GM10266 (cell line): ENCODE measurements at regions not wholly inside any gene's neighbourhood (a gene's known extent, or its start where the extent isn't known, plus 50 kb on each side); places are given as distances from the start of the nearest gene placed in this dataset.

Source experiments
- DNase-seq: peaks from one replicate; pipeline ENCODE4 v3.0.0; 2012; ENCODE audit errors: extremely low spot score
- TF ChIP-seq, protein P1 (sequence below): IDR thresholded peaks from 2 replicates; pipeline ENCODE4 v1.5.1; 2012; ENCODE audit warnings: mild to moderate bottlenecking, low read depth; ENCODE audit not compliant: control insufficient read depth, insufficient read depth; ENCODE audit errors: missing control alignments

DNA sequence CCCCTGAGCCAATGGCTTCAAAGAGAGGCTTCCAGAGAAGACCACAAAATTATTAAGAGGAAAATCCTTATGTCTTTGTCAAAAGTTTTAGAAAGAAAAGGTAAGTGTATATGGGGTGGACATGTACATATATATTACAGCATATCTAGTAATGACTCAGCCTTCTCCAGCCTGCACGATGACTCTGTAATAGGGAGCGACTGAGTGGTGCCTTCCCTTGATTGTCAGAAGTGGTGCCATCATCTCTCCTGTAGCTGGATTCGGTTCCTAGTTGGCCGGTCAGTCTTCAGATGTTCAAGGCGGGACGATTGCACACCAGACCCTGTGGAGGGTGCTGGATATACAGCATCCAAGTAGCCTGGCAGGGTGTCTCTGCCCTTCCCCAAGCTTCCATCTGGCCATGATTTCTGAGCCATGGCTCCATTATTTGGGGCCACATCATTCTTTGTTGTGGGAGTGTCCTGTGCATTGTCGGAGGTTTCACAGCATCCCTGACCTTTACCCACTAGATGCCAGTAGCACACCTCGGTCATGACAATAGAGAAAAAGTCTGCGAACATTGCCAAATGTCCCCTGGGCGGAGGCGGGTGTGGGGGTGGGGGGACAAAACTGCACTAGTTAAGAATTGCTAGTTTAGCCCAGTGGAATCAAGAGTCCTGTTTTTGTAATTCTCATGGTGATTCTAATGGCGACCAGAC is 206.2 kb upstream of the KAZN start:
- TF ChIP-seq, protein P1, sequence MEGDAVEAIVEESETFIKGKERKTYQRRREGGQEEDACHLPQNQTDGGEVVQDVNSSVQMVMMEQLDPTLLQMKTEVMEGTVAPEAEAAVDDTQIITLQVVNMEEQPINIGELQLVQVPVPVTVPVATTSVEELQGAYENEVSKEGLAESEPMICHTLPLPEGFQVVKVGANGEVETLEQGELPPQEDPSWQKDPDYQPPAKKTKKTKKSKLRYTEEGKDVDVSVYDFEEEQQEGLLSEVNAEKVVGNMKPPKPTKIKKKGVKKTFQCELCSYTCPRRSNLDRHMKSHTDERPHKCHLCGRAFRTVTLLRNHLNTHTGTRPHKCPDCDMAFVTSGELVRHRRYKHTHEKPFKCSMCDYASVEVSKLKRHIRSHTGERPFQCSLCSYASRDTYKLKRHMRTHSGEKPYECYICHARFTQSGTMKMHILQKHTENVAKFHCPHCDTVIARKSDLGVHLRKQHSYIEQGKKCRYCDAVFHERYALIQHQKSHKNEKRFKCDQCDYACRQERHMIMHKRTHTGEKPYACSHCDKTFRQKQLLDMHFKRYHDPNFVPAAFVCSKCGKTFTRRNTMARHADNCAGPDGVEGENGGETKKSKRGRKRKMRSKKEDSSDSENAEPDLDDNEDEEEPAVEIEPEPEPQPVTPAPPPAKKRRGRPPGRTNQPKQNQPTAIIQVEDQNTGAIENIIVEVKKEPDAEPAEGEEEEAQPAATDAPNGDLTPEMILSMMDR = no peak
- DNase-seq = no peak

DNA sequence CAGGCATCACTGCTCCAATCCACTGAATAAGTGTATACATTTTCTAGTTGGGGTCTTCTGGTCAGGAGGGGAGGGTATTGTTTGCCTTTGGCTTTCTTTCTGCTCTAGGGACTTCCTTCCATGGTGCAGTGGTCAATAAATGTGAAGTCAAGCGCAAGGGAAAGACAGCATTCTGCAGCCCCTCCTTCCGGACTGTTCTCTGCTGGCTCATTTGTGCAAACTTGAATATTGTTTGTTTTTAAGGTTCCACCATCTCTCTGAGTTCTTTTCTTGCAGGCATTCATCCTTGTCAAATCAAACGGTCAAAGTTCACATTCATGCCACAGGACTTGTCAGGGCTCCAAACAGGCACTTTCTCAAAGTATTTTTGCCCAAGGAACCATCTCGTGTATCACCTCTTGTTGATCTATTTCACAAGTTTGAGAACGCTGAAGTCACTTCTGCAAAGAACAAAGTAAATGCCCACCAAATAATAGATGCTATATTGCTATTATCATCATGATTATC is 205.6 kb upstream of the KAZN start:
- no peak for DNase-seq
- TF ChIP-seq, protein P1 = no peak

- TF ChIP-seq, protein P1 = no peak
- DNase-seq = no peak
These were observed 202.4 kb upstream of the KAZN start for GRCh38 chr1:14396100-14396499.

DNA sequence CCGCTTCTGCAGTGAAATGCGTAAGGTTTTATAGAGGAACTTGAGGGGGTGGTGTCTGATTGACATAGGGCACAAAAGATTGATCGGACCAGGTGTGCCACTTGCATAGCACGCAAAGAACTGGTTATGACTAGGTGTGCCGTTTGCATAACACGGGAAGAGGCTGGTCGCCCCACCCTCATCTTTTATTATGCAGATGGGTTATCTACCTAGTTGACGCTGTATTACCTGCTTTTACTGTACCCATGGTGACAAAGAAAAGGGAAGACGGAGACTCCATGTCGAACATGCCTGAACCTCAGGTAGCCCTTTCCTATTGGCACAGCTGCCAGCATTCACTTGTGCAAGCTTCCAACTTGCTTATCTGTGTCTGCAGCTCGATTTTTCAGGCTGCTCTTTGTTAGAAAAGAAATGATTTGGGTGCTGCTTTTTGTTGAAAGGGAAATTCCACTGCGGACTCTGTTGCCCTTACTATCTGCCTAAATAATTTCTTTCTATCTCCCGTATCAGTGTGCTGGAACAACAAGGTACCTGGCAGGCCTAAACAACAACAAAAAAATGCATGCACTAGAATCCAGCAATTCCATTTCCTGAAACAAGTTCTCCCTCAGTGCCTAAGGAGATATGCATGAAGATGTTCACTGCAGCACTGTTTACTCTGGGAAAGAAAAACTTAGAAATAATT is 194.4 kb upstream of the KAZN start:
- TF ChIP-seq, protein P1 = no peak
- no peak for DNase-seq

- TF ChIP-seq, protein P1 = no peak
- no peak for DNase-seq
These were observed 193.6 kb upstream of the KAZN start for GRCh38 chr1:14404862-14405301.

GRCh38 chr1:14412235-14412634 is 186.2 kb upstream of the KAZN start:
- no peak for DNase-seq
- TF ChIP-seq, protein P1 = no peak

DNA sequence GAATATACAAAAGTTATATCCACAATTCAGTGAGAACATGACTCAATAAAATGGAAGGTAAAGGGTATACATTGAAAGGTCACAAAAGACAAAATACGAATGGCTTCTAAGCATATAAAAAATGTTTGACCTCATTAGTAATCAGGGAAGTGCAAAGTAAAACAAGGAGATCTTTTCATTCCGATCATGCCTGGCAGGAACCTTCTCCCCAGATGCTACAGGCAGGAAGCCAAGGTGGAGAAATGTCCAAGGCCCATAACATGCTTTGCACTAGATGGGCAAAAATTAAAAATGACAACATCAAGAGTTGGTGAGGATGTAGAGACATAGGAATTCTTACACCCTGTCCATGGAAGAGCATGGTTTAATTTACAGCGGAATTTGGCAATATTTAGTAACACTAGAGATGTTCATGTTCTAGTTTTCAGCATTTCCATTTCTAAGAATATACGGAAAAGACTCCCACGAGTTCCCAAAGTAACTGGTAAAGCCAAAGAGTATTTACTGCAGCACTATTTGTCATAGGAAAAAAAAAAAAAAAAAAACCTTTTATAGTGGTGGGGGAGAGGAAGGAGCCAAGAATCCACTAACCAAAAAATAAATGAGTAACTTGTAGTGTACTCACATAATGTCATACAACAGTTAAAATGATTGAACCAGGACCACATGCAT is 184.5 kb upstream of the KAZN start:
- TF ChIP-seq, protein P1 = no peak
- no peak for DNase-seq
